ENCODE measurements at regions not wholly inside any gene's neighbourhood (a gene's known extent, or its start where the extent isn't known, plus 50 kb on each side); places are given as distances from the start of the nearest gene placed in this dataset.

DNA sequence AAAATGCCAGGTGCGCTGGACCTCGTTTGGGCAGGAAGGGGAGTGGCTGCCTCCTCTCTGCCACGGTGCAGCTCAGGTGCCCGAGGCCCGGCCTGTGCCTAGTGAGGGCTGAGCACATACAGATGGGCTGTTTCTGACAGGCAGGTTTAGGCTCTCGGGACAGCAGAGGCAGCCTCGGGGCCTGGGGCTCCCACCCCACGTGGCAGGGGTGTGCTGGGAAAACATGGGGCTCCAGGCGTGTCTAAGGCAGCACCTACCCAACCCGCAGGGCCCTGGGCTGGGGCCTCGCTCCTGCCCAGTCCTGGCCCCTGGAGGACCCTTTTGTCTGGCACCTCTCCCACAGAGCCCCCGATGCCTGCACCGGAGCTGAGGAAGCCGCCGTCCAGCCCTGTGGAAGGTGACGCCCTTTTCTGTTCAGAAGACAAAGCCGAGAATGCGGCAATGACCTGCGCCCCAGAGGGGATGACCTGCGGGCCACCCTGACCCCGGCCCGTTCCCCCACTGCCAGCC lies 76.4 kb upstream of the GALNT9 start:
- TF ChIP-seq ESRRG (CRISPR knock-in tag; IDR thresholded peaks at IDR 0.05) = no peak
- no peak for ATAC-seq

- TF ChIP-seq TOX (CRISPR knock-in tag; IDR thresholded peaks at IDR 0.05; ENCODE audit: borderline replicate concordance) (no peak), PPARA (CRISPR knock-in tag; IDR thresholded peaks at IDR 0.05; ENCODE audit: borderline replicate concordance) (no peak), ZNF8 (CRISPR knock-in tag; IDR thresholded peaks at IDR 0.05) (no peak), POU6F1 (CRISPR knock-in tag; IDR thresholded peaks at IDR 0.05; ENCODE audit: borderline replicate concordance, low read depth) (no peak), ZNF565 (CRISPR knock-in tag; conservative IDR thresholded peaks at IDR 0.05; ENCODE audit: low read depth) (no peak), ARNTL (CRISPR knock-in tag; IDR thresholded peaks at IDR 0.05; ENCODE audit: borderline replicate concordance, low read depth) (no peak)
- no peak for ATAC-seq
These were observed 75.8 kb upstream of the GALNT9 start for GRCh38 chr12:132404951-132405741.

- no peak for ATAC-seq
- TF ChIP-seq ZNF565 (CRISPR knock-in tag; conservative IDR thresholded peaks at IDR 0.05; ENCODE audit: low read depth) (no peak), TOX (CRISPR knock-in tag; IDR thresholded peaks at IDR 0.05; ENCODE audit: borderline replicate concordance) (no peak), ZNF70 (CRISPR knock-in tag; IDR thresholded peaks at IDR 0.05) (no peak), GLIS3 (CRISPR knock-in tag; IDR thresholded peaks at IDR 0.05) (no peak), TCF4 (CRISPR knock-in tag; IDR thresholded peaks at IDR 0.05; ENCODE audit: borderline replicate concordance) (no peak), ZNF8 (CRISPR knock-in tag; IDR thresholded peaks at IDR 0.05) (no peak), BACH2 (CRISPR knock-in tag; IDR thresholded peaks at IDR 0.05; ENCODE audit: borderline replicate concordance) (no peak), RARB (CRISPR knock-in tag; IDR thresholded peaks at IDR 0.05) (no peak), ZFP3 (CRISPR knock-in tag; IDR thresholded peaks at IDR 0.05) (no peak)
These were observed 75.1 kb upstream of the GALNT9 start for GRCh38 chr12:132404435-132404855.

DNA sequence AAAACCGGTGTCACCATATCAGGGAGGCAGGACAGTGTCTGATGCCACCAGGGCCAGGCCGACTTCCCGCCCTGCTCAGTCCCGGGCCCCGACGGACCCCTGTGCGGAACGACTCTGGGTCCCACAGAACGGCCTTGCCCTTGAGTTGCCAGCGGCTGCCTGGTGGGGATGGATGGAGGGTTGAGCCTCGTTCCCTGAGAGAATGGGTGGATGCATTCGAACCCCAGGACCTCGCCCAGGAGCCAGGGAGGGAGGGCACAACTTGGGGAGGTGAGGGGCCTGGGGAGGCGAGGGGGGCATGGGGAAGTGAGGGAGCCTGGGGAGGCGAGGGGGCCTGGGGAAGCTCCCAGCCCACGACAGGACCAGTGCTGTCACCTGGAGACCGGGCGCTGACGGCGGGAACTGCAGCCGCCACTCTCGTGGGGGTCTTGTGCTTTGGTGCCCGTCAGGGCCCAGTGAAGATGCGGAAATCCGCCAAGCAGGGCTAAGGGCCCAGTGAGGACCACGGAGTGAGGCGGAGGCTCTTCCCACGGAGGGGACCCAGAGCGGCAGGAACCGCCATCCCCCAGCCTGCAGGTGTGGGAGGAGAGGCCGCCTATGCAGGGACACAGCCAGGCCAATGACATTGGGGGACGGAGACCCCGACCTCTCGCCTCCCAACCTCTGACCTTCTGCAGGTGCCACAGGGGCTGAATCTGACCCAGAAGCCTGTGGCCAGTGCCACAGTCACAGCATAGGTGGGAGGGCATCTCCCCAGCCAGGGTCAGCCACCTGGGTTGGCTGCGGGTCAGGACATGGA lies 74.4 kb upstream of the GALNT9 start:
- ATAC-seq = no peak

More for the DNA sequence above, 74.4 kb upstream of the GALNT9 start:
- no peak for TF ChIP-seq PATZ1 (CRISPR knock-in tag; IDR thresholded peaks at IDR 0.05; ENCODE audit: borderline replicate concordance)
- no peak for TF ChIP-seq TOX (CRISPR knock-in tag; IDR thresholded peaks at IDR 0.05; ENCODE audit: borderline replicate concordance)
- no peak for TF ChIP-seq TCF4 (CRISPR knock-in tag; IDR thresholded peaks at IDR 0.05; ENCODE audit: borderline replicate concordance)
- no peak for TF ChIP-seq SNAI2 (CRISPR knock-in tag; IDR thresholded peaks at IDR 0.05)
- no peak for TF ChIP-seq ZNF70 (CRISPR knock-in tag; IDR thresholded peaks at IDR 0.05)
- TF ChIP-seq, protein P1, sequence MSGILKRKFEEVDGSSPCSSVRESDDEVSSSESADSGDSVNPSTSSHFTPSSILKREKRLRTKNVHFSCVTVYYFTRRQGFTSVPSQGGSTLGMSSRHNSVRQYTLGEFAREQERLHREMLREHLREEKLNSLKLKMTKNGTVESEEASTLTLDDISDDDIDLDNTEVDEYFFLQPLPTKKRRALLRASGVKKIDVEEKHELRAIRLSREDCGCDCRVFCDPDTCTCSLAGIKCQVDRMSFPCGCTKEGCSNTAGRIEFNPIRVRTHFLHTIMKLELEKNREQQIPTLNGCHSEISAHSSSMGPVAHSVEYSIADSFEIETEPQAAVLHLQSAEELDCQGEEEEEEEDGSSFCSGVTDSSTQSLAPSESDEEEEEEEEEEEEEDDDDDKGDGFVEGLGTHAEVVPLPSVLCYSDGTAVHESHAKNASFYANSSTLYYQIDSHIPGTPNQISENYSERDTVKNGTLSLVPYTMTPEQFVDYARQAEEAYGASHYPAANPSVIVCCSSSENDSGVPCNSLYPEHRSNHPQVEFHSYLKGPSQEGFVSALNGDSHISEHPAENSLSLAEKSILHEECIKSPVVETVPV (CRISPR knock-in tag; IDR thresholded peaks at IDR 0.05) = no peak
- TF ChIP-seq ZNF8 (CRISPR knock-in tag; IDR thresholded peaks at IDR 0.05) = no peak
- no peak for TF ChIP-seq POU6F1 (CRISPR knock-in tag; IDR thresholded peaks at IDR 0.05; ENCODE audit: borderline replicate concordance, low read depth)
- TF ChIP-seq ARNTL (CRISPR knock-in tag; IDR thresholded peaks at IDR 0.05; ENCODE audit: borderline replicate concordance, low read depth) = no peak
- TF ChIP-seq GLIS3 (CRISPR knock-in tag; IDR thresholded peaks at IDR 0.05) = no peak
- TF ChIP-seq ISL1 (CRISPR knock-in tag; IDR thresholded peaks at IDR 0.05) = no peak
- no peak for TF ChIP-seq ESRRG (CRISPR knock-in tag; IDR thresholded peaks at IDR 0.05)
- TF ChIP-seq ZNF565 (CRISPR knock-in tag; conservative IDR thresholded peaks at IDR 0.05; ENCODE audit: low read depth) = no peak
- no peak for TF ChIP-seq TSHZ2 (CRISPR knock-in tag; IDR thresholded peaks at IDR 0.05)
- TF ChIP-seq CSDC2 (CRISPR knock-in tag; IDR thresholded peaks at IDR 0.05) = no peak
- no peak for TF ChIP-seq RARB (CRISPR knock-in tag; IDR thresholded peaks at IDR 0.05)
- TF ChIP-seq, protein P2, sequence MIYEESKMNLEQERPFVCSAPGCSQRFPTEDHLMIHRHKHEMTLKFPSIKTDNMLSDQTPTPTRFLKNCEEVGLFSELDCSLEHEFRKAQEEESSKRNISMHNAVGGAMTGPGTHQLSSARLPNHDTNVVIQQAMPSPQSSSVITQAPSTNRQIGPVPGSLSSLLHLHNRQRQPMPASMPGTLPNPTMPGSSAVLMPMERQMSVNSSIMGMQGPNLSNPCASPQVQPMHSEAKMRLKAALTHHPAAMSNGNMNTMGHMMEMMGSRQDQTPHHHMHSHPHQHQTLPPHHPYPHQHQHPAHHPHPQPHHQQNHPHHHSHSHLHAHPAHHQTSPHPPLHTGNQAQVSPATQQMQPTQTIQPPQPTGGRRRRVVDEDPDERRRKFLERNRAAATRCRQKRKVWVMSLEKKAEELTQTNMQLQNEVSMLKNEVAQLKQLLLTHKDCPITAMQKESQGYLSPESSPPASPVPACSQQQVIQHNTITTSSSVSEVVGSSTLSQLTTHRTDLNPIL (CRISPR knock-in tag; IDR thresholded peaks at IDR 0.05; ENCODE audit: low read depth) = no peak
- TF ChIP-seq BACH2 (CRISPR knock-in tag; IDR thresholded peaks at IDR 0.05; ENCODE audit: borderline replicate concordance) = no peak
- no peak for TF ChIP-seq ZFP30 (CRISPR knock-in tag; IDR thresholded peaks at IDR 0.05)

Data from SK-N-SH treated with all-trans-retinoic acid at 6 μM for 48 hours (cell line).